ENCODE measurements at regions not wholly inside any gene's neighbourhood (a gene's known extent, or its start where the extent isn't known, plus 50 kb on each side); places are given as distances from the start of the nearest gene placed in this dataset.

DNA sequence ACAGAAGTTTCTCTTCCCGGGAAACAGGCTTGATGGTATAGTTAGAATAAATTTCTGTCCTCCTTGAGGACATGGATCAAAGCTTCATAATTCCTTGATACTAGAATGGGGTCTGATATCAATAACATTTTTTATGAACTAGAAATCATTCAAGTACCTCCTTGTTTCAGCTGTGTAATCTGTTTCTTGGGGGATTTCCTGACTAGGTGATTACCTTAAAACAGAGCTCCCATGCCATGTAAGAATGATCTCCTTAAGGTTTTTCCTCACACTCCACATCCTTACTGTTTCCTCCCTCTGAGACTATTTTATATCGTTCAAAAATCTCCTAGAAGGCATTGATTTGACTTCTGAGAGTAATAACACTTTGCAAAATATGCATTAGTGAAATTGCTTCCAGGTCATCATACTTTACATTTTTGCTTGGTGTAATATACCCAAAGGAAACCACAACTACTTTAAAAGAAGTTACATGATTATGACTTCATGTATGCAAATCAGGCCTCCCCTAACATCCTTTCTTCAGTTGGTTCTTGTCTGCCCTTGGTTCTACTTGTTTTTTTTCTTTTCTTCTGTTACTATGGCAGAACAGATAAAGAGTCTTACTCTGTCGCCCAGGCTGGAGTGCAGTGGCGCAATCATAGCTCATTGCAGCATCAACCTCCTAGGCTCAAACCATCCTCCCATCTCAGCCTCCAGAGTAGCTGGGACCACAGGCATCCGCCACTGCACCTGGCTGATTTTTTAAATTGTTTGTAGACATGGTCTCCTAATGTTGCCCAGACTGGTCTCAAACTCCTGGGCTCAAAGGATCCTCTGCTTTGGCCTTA is 388.8 kb downstream of the ZFHX3 start:
- intact Hi-C loops (cut with micrococcal nuclease) = no loop called here
- Histone ChIP-seq H2AFZ (ENCODE audit: low read length) (no peak overlapping the region), H3K4me3 (ENCODE audit: low read length) (no peak overlapping the region), H4K20me1 (ENCODE audit: low read length) (no peaks in the 10 kb centered on the region), H3K27me3 (ENCODE audit: low read length) (no peaks in the 10 kb centered on the region), H3K4me2 (ENCODE audit: low read length) (no peak overlapping the region), H3K36me3 (ENCODE audit: low read depth, low read length) (no peaks in the 10 kb centered on the region), H3K4me1 (ENCODE audit: insufficient read depth, low read length) (peaks cover 4% of the 10 kb centered on the region; the same call in 1 of the 2 replicates), H3K9me3 (ENCODE audit: low read length) (no peaks in the 10 kb centered on the region), H3K79me2 (ENCODE audit: low read length) (peaks cover 18% of the 10 kb centered on the region), H3K9me2 (replicated peaks; ENCODE audit: low read length) (no peaks in the 10 kb centered on the region), H3F3A (ENCODE audit: low read length, unreplicated experiment) (no peaks in the 10 kb centered on the region), H3K27ac (ENCODE audit: low read length) (no peak overlapping the region), H3K9ac (ENCODE audit: low read length) (no peak overlapping the region)
- no peak for ATAC-seq
- ChIA-PET CTCF (interaction anchor here (0.8 kb wide), 1 partner anchor 230 kb away, joined by 4 read pairs; no protein-coding TSS in a partner anchor), POLR2A (ENCODE audit: unreplicated experiment) (no interaction called here)
- no peak for DNase-seq
- TF ChIP-seq EZH2 (IDR thresholded peaks at IDR 0.05; ENCODE audit: low read length, unreplicated experiment) = no peak
- TF ChIP-seq EZH2phosphoT487 (IDR thresholded peaks at IDR 0.05; ENCODE audit: borderline replicate concordance, low read length) = no peak
- TF ChIP-seq, protein P1, sequence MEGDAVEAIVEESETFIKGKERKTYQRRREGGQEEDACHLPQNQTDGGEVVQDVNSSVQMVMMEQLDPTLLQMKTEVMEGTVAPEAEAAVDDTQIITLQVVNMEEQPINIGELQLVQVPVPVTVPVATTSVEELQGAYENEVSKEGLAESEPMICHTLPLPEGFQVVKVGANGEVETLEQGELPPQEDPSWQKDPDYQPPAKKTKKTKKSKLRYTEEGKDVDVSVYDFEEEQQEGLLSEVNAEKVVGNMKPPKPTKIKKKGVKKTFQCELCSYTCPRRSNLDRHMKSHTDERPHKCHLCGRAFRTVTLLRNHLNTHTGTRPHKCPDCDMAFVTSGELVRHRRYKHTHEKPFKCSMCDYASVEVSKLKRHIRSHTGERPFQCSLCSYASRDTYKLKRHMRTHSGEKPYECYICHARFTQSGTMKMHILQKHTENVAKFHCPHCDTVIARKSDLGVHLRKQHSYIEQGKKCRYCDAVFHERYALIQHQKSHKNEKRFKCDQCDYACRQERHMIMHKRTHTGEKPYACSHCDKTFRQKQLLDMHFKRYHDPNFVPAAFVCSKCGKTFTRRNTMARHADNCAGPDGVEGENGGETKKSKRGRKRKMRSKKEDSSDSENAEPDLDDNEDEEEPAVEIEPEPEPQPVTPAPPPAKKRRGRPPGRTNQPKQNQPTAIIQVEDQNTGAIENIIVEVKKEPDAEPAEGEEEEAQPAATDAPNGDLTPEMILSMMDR (conservative IDR thresholded peaks at IDR 0.05; ENCODE audit: low read depth, low read length) = no peak
- no TSS peak for BruUV-seq (replicated peaks)

DNA sequence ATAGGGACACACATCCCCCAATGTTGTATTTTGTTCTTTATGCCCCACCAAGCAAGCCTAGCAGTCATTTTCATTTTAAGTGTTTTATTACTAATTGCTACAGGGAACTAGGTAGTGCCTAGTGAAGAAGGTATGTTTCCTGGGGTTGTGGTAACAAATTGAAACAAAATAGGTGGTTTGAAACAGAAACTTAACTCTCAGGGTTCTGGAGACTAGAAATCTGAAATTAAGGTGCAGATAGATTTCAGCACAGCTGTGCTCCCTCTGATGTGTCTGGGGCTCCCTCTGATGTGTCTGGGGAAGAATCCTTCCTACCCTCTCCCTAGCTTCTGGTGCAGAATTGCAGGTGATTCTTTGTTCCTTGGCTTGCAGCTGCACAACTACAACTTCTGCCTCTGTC is 390.1 kb downstream of the ZFHX3 start:
- Histone ChIP-seq H3K4me2 (ENCODE audit: low read length) (no peak overlapping the region), H3K9me2 (replicated peaks; ENCODE audit: low read length) (no peaks in the 10 kb centered on the region), H3K9ac (ENCODE audit: low read length) (no peak overlapping the region), H3K79me2 (ENCODE audit: low read length) (peaks cover 12% of the 10 kb centered on the region; the same call in 1 of the 2 replicates), H3K9me3 (ENCODE audit: low read length) (no peaks in the 10 kb centered on the region), H2AFZ (ENCODE audit: low read length) (no peak overlapping the region), H4K20me1 (ENCODE audit: low read length) (no peaks in the 10 kb centered on the region), H3K4me1 (ENCODE audit: insufficient read depth, low read length) (no peaks in the 10 kb centered on the region), H3K4me3 (ENCODE audit: low read length) (no peak overlapping the region), H3K27me3 (ENCODE audit: low read length) (no peaks in the 10 kb centered on the region), H3K36me3 (ENCODE audit: low read depth, low read length) (no peaks in the 10 kb centered on the region), H3F3A (ENCODE audit: low read length, unreplicated experiment) (no peaks in the 10 kb centered on the region), H3K27ac (ENCODE audit: low read length) (no peak overlapping the region)
- DNase-seq (no peak), ATAC-seq (no peak)
- no TSS peak for BruUV-seq (replicated peaks)
- CTCF ChIA-PET = no interaction called here
- intact Hi-C loops (cut with micrococcal nuclease) = no loop called here
- TF ChIP-seq, protein P1 (conservative IDR thresholded peaks at IDR 0.05; ENCODE audit: low read depth, low read length) = no peak
- TF ChIP-seq EZH2phosphoT487 (IDR thresholded peaks at IDR 0.05; ENCODE audit: borderline replicate concordance, low read length) (no peak), EZH2 (IDR thresholded peaks at IDR 0.05; ENCODE audit: low read length, unreplicated experiment) (no peak)
- POLR2A ChIA-PET (ENCODE audit: unreplicated experiment) = no interaction called here

DNA sequence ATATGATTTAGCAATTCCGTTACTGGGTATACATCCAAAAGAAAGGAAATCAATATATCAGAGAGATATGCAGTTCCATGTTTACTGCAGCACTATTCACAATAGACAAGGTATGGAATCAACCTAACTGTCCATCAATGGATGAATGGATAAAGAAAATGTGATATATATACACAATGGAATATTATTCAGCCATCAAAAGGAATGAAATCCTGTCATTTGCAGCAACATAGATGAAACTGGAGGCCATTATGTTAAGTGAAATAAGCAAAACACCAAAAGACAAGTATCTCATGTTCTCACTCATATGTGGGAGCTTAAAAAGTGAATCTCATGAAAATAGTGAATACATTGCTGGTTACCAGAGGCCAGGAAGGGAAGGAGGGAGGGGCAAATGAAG is 390.8 kb downstream of the ZFHX3 start:
- no TSS peak for BruUV-seq (replicated peaks)
- TF ChIP-seq EZH2phosphoT487 (IDR thresholded peaks at IDR 0.05; ENCODE audit: borderline replicate concordance, low read length) (no peak), EZH2 (IDR thresholded peaks at IDR 0.05; ENCODE audit: low read length, unreplicated experiment) (no peak)
- TF ChIP-seq, protein P1 (conservative IDR thresholded peaks at IDR 0.05; ENCODE audit: low read depth, low read length) = no peak
- H3K9me2 ChIP-seq (replicated peaks; ENCODE audit: low read length) = no peaks in the 10 kb centered on the region

More for the DNA sequence above, 390.8 kb downstream of the ZFHX3 start:
- H3K27ac ChIP-seq (ENCODE audit: low read length) = no peak overlapping the region
- H3K4me3 ChIP-seq (ENCODE audit: low read length) = no peak overlapping the region
- intact Hi-C loops (cut with micrococcal nuclease) = no loop called here
- no peaks in the 10 kb centered on the region for H3K9me3 ChIP-seq (ENCODE audit: low read length)
- no peak overlapping the region for H2AFZ ChIP-seq (ENCODE audit: low read length)
- no peak overlapping the region for H3K4me2 ChIP-seq (ENCODE audit: low read length)
- POLR2A ChIA-PET (ENCODE audit: unreplicated experiment) = no interaction called here
- no peaks in the 10 kb centered on the region for H3F3A ChIP-seq (ENCODE audit: low read length, unreplicated experiment)
- CTCF ChIA-PET = no interaction called here
- DNase-seq = no peak
- H3K36me3 ChIP-seq (ENCODE audit: low read depth, low read length) = no peaks in the 10 kb centered on the region
- no peaks in the 10 kb centered on the region for H3K4me1 ChIP-seq (ENCODE audit: insufficient read depth, low read length)
- H3K27me3 ChIP-seq (ENCODE audit: low read length) = no peaks in the 10 kb centered on the region
- H3K79me2 ChIP-seq (ENCODE audit: low read length) = peaks cover 12% of the 10 kb centered on the region; the same call in 1 of the 2 replicates
- no peak overlapping the region for H3K9ac ChIP-seq (ENCODE audit: low read length)
- ATAC-seq = no peak
- H4K20me1 ChIP-seq (ENCODE audit: low read length) = no peaks in the 10 kb centered on the region
